Neural progenitor cell (in vitro differentiated cells): ENCODE measurements at regions not wholly inside any gene's neighbourhood (a gene's known extent, or its start where the extent isn't known, plus 50 kb on each side); places are given as distances from the start of the nearest gene placed in this dataset.

ENCODE experiments used
- DNase-seq: peaks from one replicate; pipeline ENCODE4 v3.0.0-alpha.2; 2016; ENCODE audit warnings: low spot score
- H2AFZ ChIP-seq: fragments of 200-600 bp; sonication (generic); replicated peaks from 2 replicates; pipeline ENCODE4 v1.6.1; 2016; ENCODE audit warnings: antibody characterized with exemption
- H3F3A ChIP-seq: fragments of 200-600 bp; sonication (generic); 2 replicates; pipeline ENCODE4 v1.6.1; 2016; ENCODE audit warnings: antibody characterized with exemption, low read depth
- H3K27ac ChIP-seq: fragments of 200-600 bp; sonication (generic); 2 replicates; pipeline ENCODE4 v1.5.1; 2016; ENCODE audit warnings: mild to moderate bottlenecking
- H3K27me3 ChIP-seq: fragments of 200-600 bp; sonication (generic); 2 replicates; pipeline ENCODE4 v1.6.1; 2016; ENCODE audit warnings: mild to moderate bottlenecking, moderate library complexity
- H3K36me3 ChIP-seq: fragments of 200-600 bp; sonication (generic); 2 replicates; pipeline ENCODE4 v1.5.1; 2016
- H3K4me1 ChIP-seq: fragments of 200-600 bp; sonication (generic); 2 replicates; pipeline ENCODE4 v1.6.1; 2016; ENCODE audit warnings: mixed run types
- H3K4me2 ChIP-seq: fragments of 200-600 bp; sonication (generic); 2 replicates; pipeline ENCODE4 v1.6.1; 2016
- H3K4me3 ChIP-seq: fragments of 200-600 bp; sonication (generic); 2 replicates; pipeline ENCODE4 v1.5.1; 2016
- H3K79me2 ChIP-seq: fragments of 200-600 bp; sonication (generic); 2 replicates; pipeline ENCODE4 v1.6.1; 2016; ENCODE audit warnings: low read depth
- H3K9ac ChIP-seq: fragments of 200-600 bp; sonication (generic); 2 replicates; pipeline ENCODE4 v1.6.1; 2016
- H3K9me3 ChIP-seq: fragments of 200-600 bp; sonication (generic); 2 replicates; pipeline ENCODE4 v1.5.1; 2016; ENCODE audit warnings: low read depth
- H4K20me1 ChIP-seq: fragments of 200-600 bp; sonication (generic); 2 replicates; pipeline ENCODE4 v1.6.1; 2016; ENCODE audit warnings: low read depth
- H3K27ac Mint-ChIP-seq: 3 replicates; pipeline ENCODE4 v1.8.0; 2021; ENCODE audit warnings: mixed read lengths
- H3K27me3 Mint-ChIP-seq: 2 replicates; pipeline ENCODE4 v1.8.0; 2022; ENCODE audit warnings: low read depth, mild to moderate bottlenecking, inconsistent platforms, moderate library complexity, mixed read lengths; ENCODE audit not compliant: insufficient read depth
- H3K36me3 Mint-ChIP-seq: 3 replicates; pipeline ENCODE4 v1.8.0; 2021; ENCODE audit warnings: mixed read lengths
- H3K4me1 Mint-ChIP-seq: 3 replicates; pipeline ENCODE4 v1.8.0; 2021; ENCODE audit warnings: mixed read lengths
- H3K4me3 Mint-ChIP-seq: 3 replicates; pipeline ENCODE4 v1.8.0; 2021; ENCODE audit warnings: mild to moderate bottlenecking, moderate library complexity, mixed read lengths
- H3K9me3 Mint-ChIP-seq: 3 replicates; pipeline ENCODE4 v1.8.0; 2020; ENCODE audit warnings: mixed read lengths
- EZH2 ChIP-seq: fragments of 200-600 bp; sonication (generic); IDR thresholded peaks from 2 replicates; pipeline ENCODE4 v1.6.1; 2017; ENCODE audit warnings: antibody characterized with exemption, mild to moderate bottlenecking, moderate library complexity
- EZH2phosphoT487 ChIP-seq: fragments of 200-600 bp; sonication (generic); IDR thresholded peaks from 2 replicates; pipeline ENCODE4 v1.6.1; 2017; ENCODE audit warnings: antibody characterized with exemption
- TF ChIP-seq, protein P1 (sequence below): fragments of 200-600 bp; sonication (generic); IDR thresholded peaks from 2 replicates; pipeline ENCODE4 v1.5.1; 2017; ENCODE audit warnings: antibody characterized with exemption, mild to moderate bottlenecking

DNA sequence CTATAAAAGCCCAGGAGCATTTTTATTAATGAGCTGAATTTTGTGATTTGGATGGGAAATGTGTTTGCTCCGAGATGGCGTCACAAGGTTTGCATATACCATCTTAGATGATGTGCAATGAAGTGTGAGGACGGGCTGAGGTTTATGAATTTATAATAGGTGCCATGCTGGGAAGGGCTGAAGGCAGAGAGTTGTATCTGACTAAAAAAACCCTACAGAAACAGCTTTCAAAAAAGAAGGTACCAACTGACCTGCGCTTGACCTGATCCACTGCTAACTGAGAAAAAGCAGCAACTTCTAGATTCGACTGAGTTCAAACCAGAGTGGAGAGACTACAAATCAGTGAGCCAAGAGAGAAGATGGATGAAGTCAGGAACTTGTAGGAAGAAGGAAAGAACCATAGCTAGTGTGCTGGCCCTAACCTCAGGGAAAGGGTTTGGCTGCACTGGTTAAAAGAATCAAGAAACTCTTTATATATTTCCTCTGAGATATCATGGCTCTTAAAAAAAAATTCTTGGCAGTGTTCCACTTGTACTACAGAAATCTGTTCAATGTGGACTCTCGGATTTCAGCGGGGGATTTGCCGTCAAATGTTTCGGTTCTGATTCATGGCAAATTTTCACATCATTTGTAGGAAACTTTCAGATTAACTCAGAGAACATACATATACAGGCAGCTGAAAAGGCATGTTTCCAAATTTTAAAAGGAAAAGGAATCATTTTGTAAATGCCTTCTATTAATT, 56.5 kb upstream of the HDGFL1 start:
- Mint-ChIP-seq H3K4me1 (peaks cover 11% of the 10 kb centered on the region), H3K4me3 (no peak overlapping the region), H3K27ac (no peak overlapping the region), H3K27me3 (no peaks in the 10 kb centered on the region), H3K36me3 (no peaks in the 10 kb centered on the region), H3K9me3 (no peaks in the 10 kb centered on the region)
- Histone ChIP-seq H3K27me3 (no peaks in the 10 kb centered on the region), H3K9me3 (no peaks in the 10 kb centered on the region), H3F3A (no peaks in the 10 kb centered on the region), H3K79me2 (no peaks in the 10 kb centered on the region), H4K20me1 (no peaks in the 10 kb centered on the region), H3K4me1 (no peaks in the 10 kb centered on the region), H3K36me3 (no peaks in the 10 kb centered on the region), H3K4me2 (no peak overlapping the region), H3K4me3 (no peak overlapping the region), H2AFZ (no peak overlapping the region), H3K27ac (no peak overlapping the region), H3K9ac (no peak overlapping the region)
- no peak for TF ChIP-seq EZH2
- TF ChIP-seq, protein P1, sequence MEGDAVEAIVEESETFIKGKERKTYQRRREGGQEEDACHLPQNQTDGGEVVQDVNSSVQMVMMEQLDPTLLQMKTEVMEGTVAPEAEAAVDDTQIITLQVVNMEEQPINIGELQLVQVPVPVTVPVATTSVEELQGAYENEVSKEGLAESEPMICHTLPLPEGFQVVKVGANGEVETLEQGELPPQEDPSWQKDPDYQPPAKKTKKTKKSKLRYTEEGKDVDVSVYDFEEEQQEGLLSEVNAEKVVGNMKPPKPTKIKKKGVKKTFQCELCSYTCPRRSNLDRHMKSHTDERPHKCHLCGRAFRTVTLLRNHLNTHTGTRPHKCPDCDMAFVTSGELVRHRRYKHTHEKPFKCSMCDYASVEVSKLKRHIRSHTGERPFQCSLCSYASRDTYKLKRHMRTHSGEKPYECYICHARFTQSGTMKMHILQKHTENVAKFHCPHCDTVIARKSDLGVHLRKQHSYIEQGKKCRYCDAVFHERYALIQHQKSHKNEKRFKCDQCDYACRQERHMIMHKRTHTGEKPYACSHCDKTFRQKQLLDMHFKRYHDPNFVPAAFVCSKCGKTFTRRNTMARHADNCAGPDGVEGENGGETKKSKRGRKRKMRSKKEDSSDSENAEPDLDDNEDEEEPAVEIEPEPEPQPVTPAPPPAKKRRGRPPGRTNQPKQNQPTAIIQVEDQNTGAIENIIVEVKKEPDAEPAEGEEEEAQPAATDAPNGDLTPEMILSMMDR, result no peak
- no peak for TF ChIP-seq EZH2phosphoT487
- no peak for DNase-seq

DNA sequence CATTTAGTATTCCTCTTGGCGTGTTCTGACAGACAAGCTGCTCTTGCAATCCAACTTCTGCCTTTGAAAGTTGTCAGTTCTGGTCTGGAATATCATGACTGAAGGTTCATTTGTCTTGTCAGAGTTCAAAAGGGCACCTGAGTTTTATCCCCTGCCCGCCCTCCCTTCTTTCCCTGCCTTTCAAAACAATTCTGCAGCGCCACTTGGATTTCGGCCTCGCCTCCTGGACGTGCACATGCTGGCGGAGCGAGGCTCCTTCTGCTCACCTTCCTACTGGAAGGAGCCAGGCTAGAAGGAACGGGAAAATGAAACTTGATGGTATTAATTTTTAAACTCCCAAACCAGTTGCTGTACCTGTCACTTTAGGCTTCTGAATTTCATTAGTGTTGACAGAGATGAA, 55.7 kb upstream of the HDGFL1 start:
- no peak overlapping the region for H3K27ac Mint-ChIP-seq
- no peaks in the 10 kb centered on the region for H3K79me2 ChIP-seq
- no peaks in the 10 kb centered on the region for H3F3A ChIP-seq
- no peaks in the 10 kb centered on the region for H3K36me3 ChIP-seq
- peaks cover 11% of the 10 kb centered on the region for H3K4me1 Mint-ChIP-seq
- no peaks in the 10 kb centered on the region for H3K9me3 Mint-ChIP-seq
- H3K9me3 ChIP-seq, result no peaks in the 10 kb centered on the region
- no peaks in the 10 kb centered on the region for H4K20me1 ChIP-seq
- H3K4me3 ChIP-seq, result no peak overlapping the region
- no peak overlapping the region for H3K9ac ChIP-seq
- no peaks in the 10 kb centered on the region for H3K27me3 Mint-ChIP-seq
- H3K36me3 Mint-ChIP-seq, result no peaks in the 10 kb centered on the region
- no peaks in the 10 kb centered on the region for H3K4me1 ChIP-seq
- no peak overlapping the region for H3K27ac ChIP-seq
- H3K27me3 ChIP-seq, result no peaks in the 10 kb centered on the region
- H2AFZ ChIP-seq, result peak overlapping the region; percentile 26
- DNase-seq, result no peak
- no peak overlapping the region for H3K4me2 ChIP-seq
- TF ChIP-seq EZH2phosphoT487 (no peak), EZH2 (no peak)
- TF ChIP-seq, protein P1, result no peak
- no peak overlapping the region for H3K4me3 Mint-ChIP-seq

DNA sequence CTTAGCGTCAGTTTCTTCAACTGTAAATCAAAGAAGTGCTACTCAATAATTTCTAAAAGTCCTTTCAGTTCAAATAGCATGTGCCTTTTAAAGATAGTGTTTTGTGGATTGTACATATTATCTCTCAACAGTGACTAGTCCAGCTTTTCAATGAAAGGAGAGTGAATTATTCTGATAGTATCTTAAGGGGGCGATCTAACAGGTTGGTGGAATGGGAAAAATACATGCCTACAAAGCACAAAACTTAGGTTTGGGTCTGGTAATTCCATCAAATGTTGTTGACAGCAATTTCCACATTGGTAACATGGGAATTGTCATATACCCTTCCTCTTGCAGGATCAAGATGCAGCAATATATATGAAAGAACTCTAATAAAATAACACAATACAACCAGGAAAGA, 50.1 kb upstream of the HDGFL1 start:
- no peak overlapping the region for H3K4me2 ChIP-seq
- no peaks in the 10 kb centered on the region for H3K9me3 ChIP-seq
- TF ChIP-seq, protein P1, result peak; percentile 38
- TF ChIP-seq EZH2phosphoT487 (no peak), EZH2 (no peak)
- Mint-ChIP-seq H3K4me1 (peaks cover under 1% of the 10 kb centered on the region), H3K27ac (no peak overlapping the region), H3K36me3 (no peaks in the 10 kb centered on the region), H3K27me3 (no peaks in the 10 kb centered on the region), H3K9me3 (peaks cover 2% of the 10 kb centered on the region), H3K4me3 (no peak overlapping the region)
- no peaks in the 10 kb centered on the region for H3K79me2 ChIP-seq
- no peaks in the 10 kb centered on the region for H3K27me3 ChIP-seq
- H3K36me3 ChIP-seq, result no peaks in the 10 kb centered on the region
- H3K4me3 ChIP-seq, result no peak overlapping the region
- H4K20me1 ChIP-seq, result no peaks in the 10 kb centered on the region
- no peak overlapping the region for H2AFZ ChIP-seq
- no peaks in the 10 kb centered on the region for H3F3A ChIP-seq
- no peak overlapping the region for H3K9ac ChIP-seq
- no peaks in the 10 kb centered on the region for H3K4me1 ChIP-seq
- DNase-seq, result no peak
- no peak overlapping the region for H3K27ac ChIP-seq
